D721Med (cell line): ENCODE measurements at regions not wholly inside any gene's neighbourhood (a gene's known extent, or its start where the extent isn't known, plus 50 kb on each side); places are given as distances from the start of the nearest gene placed in this dataset.

Source experiments
- DNase-seq: peaks from one replicate; pipeline ENCODE4 v3.0.0; 2011; ENCODE audit warnings: low spot score; ENCODE audit not compliant: insufficient read length
- FAIRE-seq: peaks from 2 replicates; lab custom pipeline; 2011; peaks lifted over from hg19 to GRCh38; lab: Jason Lieb, UNC
- CTCF ChIP-seq: IDR thresholded peaks from 2 replicates; pipeline ENCODE4 v1.5.1; 2012; ENCODE audit warnings: mild to moderate bottlenecking, control low read depth; ENCODE audit not compliant: insufficient read depth; ENCODE audit errors: missing control alignments

- DNase-seq = no peak
- no peak for TF ChIP-seq CTCF
- FAIRE-seq = no peak
These were observed 407.0 kb downstream of the PID1 start for GRCh38 chr2:228864131-228864530.

DNA sequence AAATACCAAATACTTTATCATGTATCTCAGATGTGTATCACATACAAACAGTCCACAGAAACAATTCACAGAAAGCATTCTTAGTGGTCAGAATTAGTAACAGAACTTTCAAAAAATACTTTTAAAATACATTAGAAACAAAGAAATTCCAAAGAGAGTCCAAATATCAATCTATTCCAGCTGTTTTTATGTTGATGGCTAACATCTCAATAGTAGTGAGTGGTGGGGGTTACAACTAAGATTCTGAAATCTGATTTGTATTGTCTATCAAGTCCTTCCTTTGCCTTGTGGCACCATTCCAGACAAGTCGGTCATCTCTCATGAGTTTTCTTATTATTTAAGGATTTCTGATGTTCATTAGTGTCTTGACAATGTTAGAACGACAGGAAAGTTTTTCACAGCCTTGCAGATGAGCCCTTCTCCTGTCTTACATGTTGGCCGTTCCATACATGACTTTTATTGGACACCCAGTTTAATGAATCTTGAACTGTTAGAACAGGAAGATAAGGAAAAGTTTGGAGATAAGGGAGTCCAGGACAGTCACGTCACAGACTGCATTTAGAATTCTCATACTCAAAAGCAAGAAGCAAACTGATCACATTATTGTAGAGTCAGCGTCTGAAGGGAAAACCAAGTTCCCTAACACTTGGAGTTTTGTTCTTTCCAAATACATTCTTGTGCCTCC is 410.3 kb downstream of the PID1 start:
- no peak for FAIRE-seq
- no peak for DNase-seq
- TF ChIP-seq CTCF = no peak

DNA sequence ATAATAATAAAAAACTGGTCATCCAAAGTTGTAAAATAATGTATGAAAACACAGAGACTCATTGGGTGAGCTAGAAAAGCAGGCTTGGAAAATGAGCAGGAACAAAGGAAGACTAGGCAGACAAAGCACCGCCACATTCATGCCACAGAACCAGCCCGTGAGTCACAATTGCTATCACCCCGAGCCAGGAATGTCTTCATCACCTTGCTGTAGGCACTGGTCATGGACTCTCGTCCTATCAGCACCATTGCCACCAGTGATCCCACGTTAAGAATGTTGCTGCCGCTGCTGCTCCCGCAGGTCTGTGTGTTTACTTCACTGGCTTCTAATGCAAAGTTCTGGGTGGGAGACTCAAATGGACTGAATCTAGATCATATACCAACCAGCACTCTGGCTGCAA is 417.9 kb downstream of the PID1 start:
- FAIRE-seq (no peak), DNase-seq (no peak)
- TF ChIP-seq CTCF = no peak

GRCh38 chr2:228848638-228849037 is 422.4 kb downstream of the PID1 start:
- FAIRE-seq = no peak
- no peak for TF ChIP-seq CTCF

DNA sequence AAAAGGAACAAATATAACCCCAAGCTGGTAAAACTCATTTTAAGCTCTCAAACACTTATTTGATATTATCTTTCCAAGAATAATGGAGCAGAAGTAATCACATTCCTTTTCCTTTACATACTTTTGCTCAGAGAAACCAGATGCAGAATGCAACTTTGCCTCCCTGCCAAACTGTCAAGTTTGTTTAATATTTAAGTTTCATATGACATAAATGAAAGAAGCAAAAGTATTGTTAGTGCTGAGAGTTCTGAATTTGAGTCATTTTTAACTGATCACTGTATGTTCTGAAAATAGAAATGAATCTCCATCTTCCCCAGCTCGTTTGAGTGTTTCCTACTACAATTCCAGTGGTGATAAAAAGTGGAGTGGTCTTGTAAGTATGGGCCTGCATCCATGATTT is 423.4 kb downstream of the PID1 start:
- DNase-seq (no peak), FAIRE-seq (no peak)
- no peak for TF ChIP-seq CTCF

More at GRCh38 chr2:228848638-228849037, 422.4 kb downstream of the PID1 start:
- DNase-seq = no peak

DNA sequence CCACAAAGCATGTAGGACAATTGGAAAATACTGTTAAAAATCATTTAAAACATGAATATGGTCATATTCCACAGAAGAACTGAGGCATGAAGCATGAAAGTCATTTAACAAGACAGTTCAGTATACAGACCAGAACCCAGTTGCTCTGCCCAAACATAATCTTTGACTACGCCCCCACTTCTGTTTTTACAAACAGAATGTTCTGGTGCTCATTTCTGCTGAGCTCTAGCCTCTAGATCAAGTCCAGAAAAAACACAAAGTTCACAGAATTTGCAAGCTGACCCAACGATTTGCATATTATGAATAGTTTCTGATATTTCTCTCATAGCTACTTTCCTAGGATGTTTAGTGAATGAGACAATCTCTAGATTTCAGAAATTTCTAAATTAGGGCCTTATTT is 424.9 kb downstream of the PID1 start:
- FAIRE-seq (no peak), DNase-seq (no peak)
- TF ChIP-seq CTCF = no peak

- TF ChIP-seq CTCF = no peak
- FAIRE-seq (no peak), DNase-seq (no peak)
These were observed 425.7 kb downstream of the PID1 start for GRCh38 chr2:228845162-228845925.
